CD14-positive monocyte (primary cell): ENCODE measurements at regions not wholly inside any gene's neighbourhood (a gene's known extent, or its start where the extent isn't known, plus 50 kb on each side); places are given as distances from the start of the nearest gene placed in this dataset.

Experiments used
- DNase-seq, 3 donors: peaks; one replicate each; pipeline ENCODE4 v3.0.0-alpha.2; 2011 to 2022
- H2AFZ ChIP-seq: 2 replicates; pipeline ENCODE4 v1.6.0; 2012; ENCODE audit warnings: mild to moderate bottlenecking, low read depth, low read length, inconsistent platforms; ENCODE audit not compliant: insufficient read depth, poor library complexity, severe bottlenecking
- H3K27ac ChIP-seq, 2 donors: 1 replicate in 1 of 2; 2 replicates in 1 of 2; pipeline ENCODE4 v1.5.1; 2012 to 2013; ENCODE audit warnings: low read length in 2 of 2, control low read depth in 1 of 2, inconsistent platforms in 1 of 2, low read depth in 1 of 2, mild to moderate bottlenecking in 1 of 2
- H3K27me3 ChIP-seq, 2 donors: one replicate each; pipeline versions ENCODE4 v1.6.0 to v1.6.1; 2011 to 2013; ENCODE audit warnings: low read length in 2 of 2; ENCODE audit not compliant: control insufficient read depth in 2 of 2, insufficient read depth in 2 of 2
- H3K36me3 ChIP-seq, 2 donors: replicated peaks in 1 of 2; 1 replicate in 1 of 2; 2 replicates in 1 of 2; pipeline versions ENCODE4 v1.5.1 to v1.6.1; 2012 to 2013; ENCODE audit warnings: low read length in 2 of 2, control low read depth in 1 of 2, inconsistent platforms in 1 of 2, mild to moderate bottlenecking in 1 of 2; ENCODE audit not compliant: insufficient read depth in 2 of 2, control insufficient read depth in 1 of 2
- H3K4me1 ChIP-seq, 2 donors: 1 replicate in 1 of 2; 2 replicates in 1 of 2; pipeline versions ENCODE4 v1.5.1 to v1.6.1; 2012 to 2013; ENCODE audit warnings: low read length in 2 of 2, control low read depth in 1 of 2, inconsistent platforms in 1 of 2, mild to moderate bottlenecking in 1 of 2, moderate library complexity in 1 of 2; ENCODE audit not compliant: insufficient read depth in 2 of 2, control insufficient read depth in 1 of 2
- H3K4me2 ChIP-seq: replicated peaks from 2 replicates; pipeline ENCODE3; 2012; ENCODE audit warnings: low read length, moderate library complexity, mild to moderate bottlenecking; ENCODE audit not compliant: poor library complexity, severe bottlenecking; ENCODE audit errors: extremely low read depth
- H3K4me3 ChIP-seq, 3 experiments: fragments of 200-600 bp in 1 of 3; sonication (generic) in 1 of 3; replicated peaks in 1 of 3; 1 replicate in 2 of 3; 2 replicates in 1 of 3; pipeline ENCODE4 v1.5.1; 2011 to 2013; ENCODE audit warnings: low read length in 3 of 3, mild to moderate bottlenecking in 3 of 3, control low read depth in 2 of 3, low read depth in 2 of 3, inconsistent platforms in 1 of 3, moderate library complexity in 1 of 3
- H3K79me2 ChIP-seq: 2 replicates; pipeline ENCODE4 v1.6.0; 2012; ENCODE audit warnings: mild to moderate bottlenecking, control low read depth, inconsistent platforms, low read length, moderate library complexity; ENCODE audit not compliant: insufficient read depth
- H3K9ac ChIP-seq: 2 replicates; pipeline ENCODE4 v1.6.0; 2017; ENCODE audit warnings: low read length, mild to moderate bottlenecking; ENCODE audit not compliant: insufficient read depth, poor library complexity, severe bottlenecking
- H3K9me3 ChIP-seq, 2 donors: replicated peaks in 1 of 2; 1 replicate in 1 of 2; 2 replicates in 1 of 2; pipeline versions ENCODE4 v1.5.1 to v1.6.1; 2012 to 2013; ENCODE audit warnings: low read length in 2 of 2, control low read depth in 1 of 2; ENCODE audit not compliant: control insufficient read depth in 1 of 2, insufficient read depth in 1 of 2
- H4K20me1 ChIP-seq: 2 replicates; pipeline ENCODE4 v1.6.0; 2012; ENCODE audit warnings: mild to moderate bottlenecking, low read length, control low read depth, moderate library complexity; ENCODE audit not compliant: insufficient read depth
- H3K27ac Mint-ChIP-seq, 7 donors: one replicate each; pipeline ENCODE4 v1.8.0; 2020; ENCODE audit warnings: mild to moderate bottlenecking in 7 of 7, mixed read lengths in 7 of 7, moderate library complexity in 6 of 7, inconsistent platforms in 2 of 7
- H3K27me3 Mint-ChIP-seq, 3 donors: one replicate each; pipeline ENCODE4 v1.8.0; 2021 to 2022; ENCODE audit warnings: low read depth in 3 of 3, mild to moderate bottlenecking in 3 of 3, mixed read lengths in 3 of 3, moderate library complexity in 3 of 3, inconsistent platforms in 1 of 3
- H3K36me3 Mint-ChIP-seq, 2 donors: one replicate each; pipeline ENCODE4 v1.8.0; 2020; ENCODE audit warnings: mixed read lengths in 2 of 2, inconsistent platforms in 1 of 2, mild to moderate bottlenecking in 1 of 2
- H3K4me1 Mint-ChIP-seq: one replicate; pipeline ENCODE4 v1.8.0; 2020; ENCODE audit warnings: mild to moderate bottlenecking, mixed read lengths
- H3K4me3 Mint-ChIP-seq, 2 donors: one replicate each; pipeline ENCODE4 v1.8.0; 2020; ENCODE audit warnings: mild to moderate bottlenecking in 2 of 2, mixed read lengths in 2 of 2, moderate library complexity in 1 of 2
- H3K9me3 Mint-ChIP-seq, 7 donors: one replicate each; pipeline ENCODE4 v1.8.0; 2020 to 2022; ENCODE audit warnings: mixed read lengths in 7 of 7, mild to moderate bottlenecking in 6 of 7, moderate library complexity in 6 of 7, inconsistent platforms in 2 of 7
- CTCF ChIP-seq: fragments of 200-600 bp; IDR thresholded peaks from one replicate; pipeline ENCODE4 v1.8.0; 2022; ENCODE audit warnings: antibody characterized with exemption, mild to moderate bottlenecking
- intact Hi-C, 2 donors: fragments of 100-400 bp; cut with micrococcal nuclease; formaldehyde crosslinking; loops; one replicate each; pipeline versions ENCODE4 v1.15.0 to v1.15.1; 2023

- no peak overlapping the region for H3K27ac ChIP-seq
- no peak overlapping the region for H3K4me3 Mint-ChIP-seq
- peaks cover 6% of the 10 kb centered on the region in 2 donors for H3K9me3 ChIP-seq
- H3K36me3 ChIP-seq = no peaks in the 10 kb centered on the region
- no peak overlapping the region for H3K9ac ChIP-seq
- peaks cover 0 to 3% (median 0%) of the 10 kb centered on the region in 3 donors for H3K27me3 Mint-ChIP-seq
- no peaks in the 10 kb centered on the region for H3K36me3 Mint-ChIP-seq
- no peaks in the 10 kb centered on the region for H3K79me2 ChIP-seq
- H3K27me3 ChIP-seq = no peaks in the 10 kb centered on the region
- intact Hi-C loops = no loop called here
- TF ChIP-seq CTCF = no peak
- H3K4me1 ChIP-seq = no peaks in the 10 kb centered on the region
- H3K27ac Mint-ChIP-seq = no peak overlapping the region
- DNase-seq = no peak
- no peaks in the 10 kb centered on the region for H4K20me1 ChIP-seq
- H3K4me2 ChIP-seq = no peak overlapping the region
- H3K9me3 Mint-ChIP-seq = peaks cover 0 to 3% (median 0%) of the 10 kb centered on the region in 7 donors
- no peaks in the 10 kb centered on the region for H3K4me1 Mint-ChIP-seq
- H3K4me3 ChIP-seq = no peak overlapping the region
- no peak overlapping the region for H2AFZ ChIP-seq
These were observed 578.0 kb downstream of the EFNA5 start for GRCh38 chr5:107092695-107093094.

GRCh38 chr5:107090506-107090905 is 580.2 kb downstream of the EFNA5 start:
- H3K4me3 Mint-ChIP-seq = no peak overlapping the region
- no peaks in the 10 kb centered on the region for H3K4me1 ChIP-seq

More at GRCh38 chr5:107090506-107090905, 580.2 kb downstream of the EFNA5 start:
- Histone ChIP-seq H3K27me3 (no peaks in the 10 kb centered on the region), H4K20me1 (no peaks in the 10 kb centered on the region), H3K9me3 (peaks cover 6% of the 10 kb centered on the region in 2 donors), H3K4me2 (no peak overlapping the region), H3K79me2 (no peaks in the 10 kb centered on the region), H2AFZ (no peak overlapping the region), H3K4me3 (no peak overlapping the region), H3K27ac (no peak overlapping the region), H3K9ac (no peak overlapping the region), H3K36me3 (no peaks in the 10 kb centered on the region)
- peaks cover 0 to 4% (median 3%) of the 10 kb centered on the region in 7 donors for H3K9me3 Mint-ChIP-seq
- H3K27ac Mint-ChIP-seq = no peak overlapping the region
- H3K36me3 Mint-ChIP-seq = no peaks in the 10 kb centered on the region
- H3K27me3 Mint-ChIP-seq = peaks cover 0 to 3% (median 0%) of the 10 kb centered on the region in 3 donors
- DNase-seq = no peak
- no peak for TF ChIP-seq CTCF
- intact Hi-C loops = no loop called here
- no peaks in the 10 kb centered on the region for H3K4me1 Mint-ChIP-seq
